HL-60/S4 treated with phorbol 12-myristate 13-acetate at 8.2 ng/mL for 4 days and 3 days (cell line): ENCODE measurements at regions not wholly inside any gene's neighbourhood (a gene's known extent, or its start where the extent isn't known, plus 50 kb on each side); places are given as distances from the start of the nearest gene placed in this dataset.

Experiments
- in situ Hi-C: fragments of 300-500 bp; cut with MboI; formaldehyde crosslinking; loops from 2 replicates; pipeline ENCODE4 v1.15.0; 2022; ENCODE audit warnings: low sequenced_read_pairs

GRCh38 chr14:65872536-65872935 is 460.0 kb downstream of the FUT8 start:
- in situ Hi-C loops: no loop called here

- in situ Hi-C loops: no loop called here
Measured at GRCh38 chr14:65877166-65877565, 464.6 kb downstream of the FUT8 start.

GRCh38 chr14:65877624-65878023 is 465.1 kb downstream of the FUT8 start:
- in situ Hi-C loops: no loop called here

GRCh38 chr14:65878586-65878985 is 466.1 kb downstream of the FUT8 start:
- in situ Hi-C loops: no loop called here

GRCh38 chr14:65879248-65880009 is 466.9 kb downstream of the FUT8 start:
- in situ Hi-C loops: no loop called here

- in situ Hi-C loops: no loop called here
Measured at GRCh38 chr14:65880507-65880906, 468.0 kb downstream of the FUT8 start.

- in situ Hi-C loops: no loop called here
Measured at GRCh38 chr14:65881642-65882041, 469.1 kb downstream of the FUT8 start.

GRCh38 chr14:65888677-65889076 is 476.1 kb downstream of the FUT8 start:
- in situ Hi-C loops: no loop called here

- in situ Hi-C loops: no loop called here
Measured at GRCh38 chr14:65892315-65892714, 479.8 kb downstream of the FUT8 start.

GRCh38 chr14:65900164-65900563 is 487.6 kb downstream of the FUT8 start:
- in situ Hi-C loops: no loop called here

- in situ Hi-C loops: no loop called here
Measured at GRCh38 chr14:65901595-65901994, 489.1 kb downstream of the FUT8 start.

GRCh38 chr14:65904988-65905387 is 492.5 kb downstream of the FUT8 start:
- in situ Hi-C loops: no loop called here

- in situ Hi-C loops: no loop called here
Measured at GRCh38 chr14:65906344-65906743, 493.8 kb downstream of the FUT8 start.

GRCh38 chr14:65906948-65907347 is 494.4 kb downstream of the FUT8 start:
- in situ Hi-C loops: no loop called here

- in situ Hi-C loops: no loop called here
Measured at GRCh38 chr14:65910108-65910786, 497.7 kb downstream of the FUT8 start.

- in situ Hi-C loops: no loop called here
Measured at GRCh38 chr14:65915125-65915524, 502.6 kb downstream of the FUT8 start.

- in situ Hi-C loops: no loop called here
Measured at GRCh38 chr14:65916055-65916454, 503.5 kb downstream of the FUT8 start.

GRCh38 chr14:65920996-65921395 is 508.5 kb downstream of the FUT8 start:
- in situ Hi-C loops: no loop called here

GRCh38 chr14:65922142-65922541 is 509.6 kb downstream of the FUT8 start:
- in situ Hi-C loops: no loop called here

GRCh38 chr14:65926504-65926903 is 514.0 kb downstream of the FUT8 start:
- in situ Hi-C loops: no loop called here

GRCh38 chr14:65926935-65927700 is 514.6 kb downstream of the FUT8 start:
- in situ Hi-C loops: no loop called here

GRCh38 chr14:65927931-65928356 is 515.4 kb downstream of the FUT8 start:
- in situ Hi-C loops: no loop called here
